Parathyroid adenoma (tissue), 2 donors: ENCODE measurements at regions not wholly inside any gene's neighbourhood (a gene's known extent, or its start where the extent isn't known, plus 50 kb on each side); places are given as distances from the start of the nearest gene placed in this dataset.

Experiments used
- H2AFZ ChIP-seq: fragments of 300-600 bp; sonication (generic); one replicate; pipeline ENCODE4 v1.7.0; 2017; ENCODE audit warnings: antibody characterized with exemption, mild to moderate bottlenecking
- H3K27ac ChIP-seq: fragments of 300-600 bp; sonication (generic); one replicate; pipeline ENCODE4 v1.7.0; 2017
- H3K27me3 ChIP-seq: fragments of 300-600 bp; sonication (generic); one replicate; pipeline ENCODE4 v1.7.0; 2017; ENCODE audit warnings: low read length; ENCODE audit not compliant: control insufficient read depth, insufficient read depth
- H3K36me3 ChIP-seq: fragments of 300-600 bp; sonication (generic); one replicate; pipeline ENCODE4 v1.7.0; 2017; ENCODE audit warnings: low read length; ENCODE audit not compliant: control insufficient read depth, insufficient read depth
- H3K4me1 ChIP-seq: fragments of 300-600 bp; sonication (generic); one replicate; pipeline ENCODE4 v1.7.0; 2017; ENCODE audit warnings: control low read depth
- H3K4me2 ChIP-seq: fragments of 300-600 bp; sonication (generic); one replicate; pipeline ENCODE4 v1.7.0; 2017; ENCODE audit warnings: low read length
- H3K4me3 ChIP-seq: fragments of 300-600 bp; sonication (generic); one replicate; pipeline ENCODE4 v1.7.0; 2017; ENCODE audit warnings: low read depth, low read length
- H3K79me2 ChIP-seq: fragments of 300-600 bp; sonication (generic); one replicate; pipeline ENCODE4 v1.7.0; 2017; ENCODE audit warnings: control low read depth
- H3K9ac ChIP-seq: fragments of 300-600 bp; sonication (generic); one replicate; pipeline ENCODE4 v1.7.0; 2017; ENCODE audit warnings: mild to moderate bottlenecking
- H3K9me3 ChIP-seq: fragments of 300-600 bp; sonication (generic); one replicate; pipeline ENCODE4 v1.7.0; 2017; ENCODE audit warnings: low read length; ENCODE audit not compliant: control insufficient read depth
- CTCF ChIP-seq: fragments of 300-600 bp; sonication (generic); IDR thresholded peaks from one replicate; pipeline ENCODE4 v1.7.0; 2017; ENCODE audit warnings: antibody characterized with exemption, mild to moderate bottlenecking
- donor health status: primary hyperparathyroidism.

DNA sequence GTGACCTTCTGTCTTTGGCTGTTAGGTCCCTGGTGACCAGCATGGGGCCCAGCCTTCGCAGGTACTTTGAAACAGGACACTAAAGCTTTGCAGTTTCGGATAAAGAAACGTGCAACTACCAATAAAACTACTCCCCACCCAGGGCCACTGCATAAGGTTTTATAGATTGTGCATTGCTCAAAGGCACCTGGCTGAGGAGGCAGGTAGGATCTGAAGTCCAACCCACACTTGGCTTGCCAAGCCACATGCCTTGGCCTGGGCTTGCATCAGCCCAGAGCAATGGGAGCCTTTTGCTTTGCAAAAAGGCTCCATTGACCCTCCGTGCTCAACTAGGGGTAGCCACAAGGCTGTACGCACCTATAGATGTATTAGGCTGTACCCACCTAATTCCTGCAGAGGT, 84.4 kb upstream of the SYT6 start:
- H3K4me3 ChIP-seq: no peak overlapping the region
- H3K79me2 ChIP-seq: no peaks in the 10 kb centered on the region
- no peak overlapping the region for H3K27ac ChIP-seq
- TF ChIP-seq CTCF: no peak
- H2AFZ ChIP-seq: no peak overlapping the region
- no peaks in the 10 kb centered on the region for H3K4me1 ChIP-seq
- no peaks in the 10 kb centered on the region for H3K36me3 ChIP-seq
- no peak overlapping the region for H3K4me2 ChIP-seq
- H3K9ac ChIP-seq: no peak overlapping the region
- H3K9me3 ChIP-seq: no peaks in the 10 kb centered on the region
- H3K27me3 ChIP-seq: no peaks in the 10 kb centered on the region

DNA sequence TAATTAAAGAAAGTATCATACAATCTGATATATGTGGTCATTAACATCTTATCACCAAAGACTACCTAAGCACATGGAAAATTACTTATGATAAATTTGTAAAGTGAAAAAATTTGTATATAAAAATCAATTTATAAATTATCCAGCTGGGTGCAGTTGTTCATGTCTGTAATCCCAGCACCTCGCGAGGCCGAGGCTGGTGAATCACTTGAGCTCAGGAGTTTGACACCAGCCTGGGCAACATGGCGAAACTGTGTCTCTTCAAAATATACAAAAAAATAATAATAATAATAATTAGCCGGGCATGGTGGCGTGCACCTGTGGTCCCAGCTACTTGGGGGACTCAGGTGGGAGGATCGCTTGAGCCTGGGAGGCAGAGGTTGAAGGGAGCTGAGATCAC, 82.8 kb upstream of the SYT6 start:
- no peak overlapping the region for H3K9ac ChIP-seq
- H3K4me2 ChIP-seq: no peak overlapping the region
- H3K27me3 ChIP-seq: no peaks in the 10 kb centered on the region
- no peaks in the 10 kb centered on the region for H3K9me3 ChIP-seq
- no peak for TF ChIP-seq CTCF
- H3K36me3 ChIP-seq: no peaks in the 10 kb centered on the region
- no peak overlapping the region for H2AFZ ChIP-seq
- H3K27ac ChIP-seq: no peak overlapping the region
- no peaks in the 10 kb centered on the region for H3K79me2 ChIP-seq
- no peaks in the 10 kb centered on the region for H3K4me1 ChIP-seq
- no peak overlapping the region for H3K4me3 ChIP-seq

GRCh38 chr1:114235960-114236359, 82.3 kb upstream of the SYT6 start:
- H3K27ac ChIP-seq: no peak overlapping the region

DNA sequence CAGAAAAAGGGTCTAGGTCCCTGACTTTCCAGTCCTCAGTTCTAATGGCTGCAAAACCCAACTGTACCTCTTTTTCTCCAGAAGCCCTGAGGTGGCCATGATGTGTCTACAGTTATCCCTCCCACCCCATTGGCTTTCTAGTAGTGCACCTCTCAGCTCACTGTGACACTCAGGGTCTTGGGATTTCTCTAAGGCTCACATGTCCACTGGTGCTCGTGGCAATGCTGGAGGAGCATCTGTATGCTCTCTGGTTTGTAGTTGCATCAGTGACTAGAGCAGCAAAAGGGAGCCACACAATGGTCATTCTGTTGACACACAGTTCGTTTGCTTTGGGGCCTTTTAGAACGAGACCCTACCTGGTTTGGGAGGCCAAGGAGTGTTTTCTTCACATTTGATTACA, 81.6 kb upstream of the SYT6 start:
- no peaks in the 10 kb centered on the region for H3K27me3 ChIP-seq
- no peak for TF ChIP-seq CTCF
- no peak overlapping the region for H3K4me3 ChIP-seq
- H3K36me3 ChIP-seq: no peaks in the 10 kb centered on the region
- H3K4me1 ChIP-seq: no peaks in the 10 kb centered on the region
- no peak overlapping the region for H2AFZ ChIP-seq
- H3K79me2 ChIP-seq: no peaks in the 10 kb centered on the region
- no peak overlapping the region for H3K4me2 ChIP-seq
- H3K27ac ChIP-seq: no peak overlapping the region
- no peaks in the 10 kb centered on the region for H3K9me3 ChIP-seq
- no peak overlapping the region for H3K9ac ChIP-seq

More at GRCh38 chr1:114235960-114236359, 82.3 kb upstream of the SYT6 start:
- no peak overlapping the region for H2AFZ ChIP-seq
- no peaks in the 10 kb centered on the region for H3K36me3 ChIP-seq
- H3K4me2 ChIP-seq: no peak overlapping the region
- H3K4me3 ChIP-seq: no peak overlapping the region
- H3K27me3 ChIP-seq: no peaks in the 10 kb centered on the region
- no peak for TF ChIP-seq CTCF
- no peak overlapping the region for H3K9ac ChIP-seq
- no peaks in the 10 kb centered on the region for H3K4me1 ChIP-seq
- no peaks in the 10 kb centered on the region for H3K9me3 ChIP-seq
- H3K79me2 ChIP-seq: no peaks in the 10 kb centered on the region

- Histone ChIP-seq H3K36me3 (no peaks in the 10 kb centered on the region), H3K4me1 (no peaks in the 10 kb centered on the region), H2AFZ (no peak overlapping the region), H3K27ac (no peak overlapping the region), H3K4me3 (no peak overlapping the region), H3K9ac (no peak overlapping the region), H3K79me2 (no peaks in the 10 kb centered on the region), H3K4me2 (no peak overlapping the region), H3K27me3 (no peaks in the 10 kb centered on the region), H3K9me3 (no peaks in the 10 kb centered on the region)
- no peak for TF ChIP-seq CTCF
Measured at GRCh38 chr1:114234408-114235124, 80.9 kb upstream of the SYT6 start.
